Smooth muscle cell (in vitro differentiated cells): ENCODE measurements at regions not wholly inside any gene's neighbourhood (a gene's known extent, or its start where the extent isn't known, plus 50 kb on each side); places are given as distances from the start of the nearest gene placed in this dataset.
"Not testable (repeated sequence)": the region's sequence is repeated elsewhere in the genome, so short reads cannot be mapped to it uniquely, and the experiment has no call there.

Experiments
- DNase-seq: peaks from one replicate; lab custom pipeline; 2025; ENCODE audit not compliant: unreplicated experiment; lab: John Stamatoyannopoulos, UW
- H2AFZ ChIP-seq: fragments of 200-600 bp; sonication (generic); 2 replicates; pipeline ENCODE4 v1.6.0; 2016; ENCODE audit warnings: antibody characterized with exemption, low read depth, mild to moderate bottlenecking
- H3F3A ChIP-seq: fragments of 200-600 bp; sonication (generic); 2 replicates; pipeline ENCODE4 v1.6.0; 2017; ENCODE audit warnings: antibody characterized with exemption, low read depth
- H3K27ac ChIP-seq: fragments of 200-600 bp; sonication (generic); 2 replicates; pipeline ENCODE4 v1.5.1; 2016; ENCODE audit warnings: low read depth, mild to moderate bottlenecking
- H3K27me3 ChIP-seq: fragments of 200-600 bp; sonication (generic); 2 replicates; pipeline ENCODE4 v1.6.1; 2016; ENCODE audit warnings: low read depth, mild to moderate bottlenecking
- H3K36me3 ChIP-seq: fragments of 200-600 bp; sonication (generic); 2 replicates; pipeline ENCODE4 v1.5.1; 2016; ENCODE audit warnings: low read depth
- H3K4me1 ChIP-seq: fragments of 200-600 bp; sonication (generic); 2 replicates; pipeline ENCODE4 v1.5.1; 2016; ENCODE audit warnings: low read depth
- H3K4me2 ChIP-seq: fragments of 200-600 bp; sonication (generic); 2 replicates; pipeline ENCODE4 v1.6.0; 2016; ENCODE audit warnings: mild to moderate bottlenecking
- H3K4me3 ChIP-seq: fragments of 200-600 bp; sonication (generic); 2 replicates; pipeline ENCODE4 v1.5.1; 2016; ENCODE audit warnings: mild to moderate bottlenecking
- H3K79me2 ChIP-seq: fragments of 200-600 bp; sonication (generic); 2 replicates; pipeline ENCODE4 v1.6.0; 2016; ENCODE audit warnings: low read depth, mild to moderate bottlenecking
- H3K9ac ChIP-seq: fragments of 200-600 bp; sonication (generic); 2 replicates; pipeline ENCODE4 v1.6.0; 2016; ENCODE audit warnings: low read depth
- H3K9me3 ChIP-seq: fragments of 200-600 bp; sonication (generic); replicated peaks from 2 replicates; pipeline ENCODE4 v1.5.1; 2016; ENCODE audit warnings: low read depth
- H4K20me1 ChIP-seq: fragments of 200-600 bp; sonication (generic); 2 replicates; pipeline ENCODE4 v1.6.0; 2016; ENCODE audit warnings: low read depth
- CTCF ChIP-seq: fragments of 200-600 bp; sonication (generic); IDR thresholded peaks from 2 replicates; pipeline ENCODE4 v1.5.1; 2017; ENCODE audit warnings: borderline replicate concordance, mild to moderate bottlenecking, antibody characterized with exemption; ENCODE audit not compliant: insufficient read depth, poor library complexity, severe bottlenecking
- WGBS: methylation state at CpG from one replicate; pipeline ENCODE4 v1.1.7; 2016; ENCODE audit warnings: low lambda C conversion rate; 5-methylcytosine and 5-hydroxymethylcytosine counted together

- not testable (repeated sequence) for H3K4me2 ChIP-seq, H3K9me3 ChIP-seq, DNase-seq, H3K9ac ChIP-seq, H3K4me3 ChIP-seq, H3F3A ChIP-seq, H3K27ac ChIP-seq, H4K20me1 ChIP-seq, H3K36me3 ChIP-seq, H3K4me1 ChIP-seq, H3K27me3 ChIP-seq, H2AFZ ChIP-seq, H3K79me2 ChIP-seq
- 93% methylated on average over 29 of the region's 29 CpGs for WGBS
Measured at GRCh38 chr20:26251376-26251775, 554.7 kb upstream of the ZNF337 start.

- H3K27ac ChIP-seq, H3K9ac ChIP-seq, H3K36me3 ChIP-seq, H3K79me2 ChIP-seq, H3F3A ChIP-seq, H3K4me3 ChIP-seq, H4K20me1 ChIP-seq, H3K4me2 ChIP-seq, H3K9me3 ChIP-seq, DNase-seq, H3K4me1 ChIP-seq, H3K27me3 ChIP-seq, H2AFZ ChIP-seq: not testable (repeated sequence)
- WGBS = 89% methylated on average over 26 of the region's 26 CpGs
Measured at GRCh38 chr20:26250249-26251114, 553.8 kb upstream of the ZNF337 start.

- Histone ChIP-seq H3K4me3 (no peak overlapping the region), H3K9me3 (no peaks in the 10 kb centered on the region), H2AFZ (no peak overlapping the region), H4K20me1 (no peaks in the 10 kb centered on the region), H3K9ac (no peak overlapping the region), H3K27me3 (no peaks in the 10 kb centered on the region), H3K27ac (no peak overlapping the region), H3K36me3 (no peaks in the 10 kb centered on the region), H3F3A (no peaks in the 10 kb centered on the region), H3K4me2 (no peak overlapping the region), H3K4me1 (no peaks in the 10 kb centered on the region), H3K79me2 (no peaks in the 10 kb centered on the region)
- DNase-seq = no peak
- WGBS = 89% methylated on average over 4 of the region's 4 CpGs
- no peak for TF ChIP-seq CTCF
Measured at GRCh38 chr20:26243731-26244130, 547.1 kb upstream of the ZNF337 start.

- H4K20me1 ChIP-seq, H3K27ac ChIP-seq, H3K4me2 ChIP-seq, H2AFZ ChIP-seq, H3K9ac ChIP-seq, H3K4me3 ChIP-seq, H3F3A ChIP-seq, H3K36me3 ChIP-seq, DNase-seq, H3K79me2 ChIP-seq, H3K9me3 ChIP-seq, H3K27me3 ChIP-seq, H3K4me1 ChIP-seq: not testable (repeated sequence)
- 74% methylated on average over 1 of the region's 1 CpG for WGBS
Measured at GRCh38 chr20:26220609-26221008, 524.0 kb upstream of the ZNF337 start.

- not testable (repeated sequence) for H2AFZ ChIP-seq
- WGBS = 63% methylated on average over 3 of the region's 3 CpGs
Measured at GRCh38 chr20:26219546-26219945, 522.9 kb upstream of the ZNF337 start.

More at GRCh38 chr20:26219546-26219945, 522.9 kb upstream of the ZNF337 start:
- not testable (repeated sequence) for DNase-seq, H3K27ac ChIP-seq, H3K9ac ChIP-seq, H3K4me3 ChIP-seq, H3K4me1 ChIP-seq, H3K36me3 ChIP-seq, H3F3A ChIP-seq, H3K27me3 ChIP-seq, H4K20me1 ChIP-seq, H3K9me3 ChIP-seq, H3K4me2 ChIP-seq, H3K79me2 ChIP-seq
